Body of pancreas (tissue), 4 donors: ENCODE measurements at regions not wholly inside any gene's neighbourhood (a gene's known extent, or its start where the extent isn't known, plus 50 kb on each side); places are given as distances from the start of the nearest gene placed in this dataset.

ENCODE experiments used
- CTCF ChIP-seq, 7 experiments: fragments of 450-650 bp in 4 of 7; fragments of 200-600 bp in 3 of 7; sonication (generic) in 3 of 7; IDR thresholded peaks; one replicate each; pipeline ENCODE4 v1.5.1; 2016 to 2019; ENCODE audit warnings: antibody characterized with exemption in 7 of 7
- POLR2A ChIP-seq, 3 donors: fragments of 450-650 bp; IDR thresholded peaks; one replicate each; pipeline ENCODE4 v1.6.1; 2016; ENCODE audit warnings: antibody characterized with exemption in 3 of 3, mild to moderate bottlenecking in 2 of 3

- TF ChIP-seq POLR2A (IDR thresholded peaks at IDR 0.05) (no peak), CTCF (IDR thresholded peaks at IDR 0.05) (no peak)
Measured at GRCh38 chr4:81960961-81961360, 412.8 kb downstream of the HNRNPD start.
